ENCODE measurements at regions not wholly inside any gene's neighbourhood (a gene's known extent, or its start where the extent isn't known, plus 50 kb on each side); places are given as distances from the start of the nearest gene placed in this dataset.

DNA sequence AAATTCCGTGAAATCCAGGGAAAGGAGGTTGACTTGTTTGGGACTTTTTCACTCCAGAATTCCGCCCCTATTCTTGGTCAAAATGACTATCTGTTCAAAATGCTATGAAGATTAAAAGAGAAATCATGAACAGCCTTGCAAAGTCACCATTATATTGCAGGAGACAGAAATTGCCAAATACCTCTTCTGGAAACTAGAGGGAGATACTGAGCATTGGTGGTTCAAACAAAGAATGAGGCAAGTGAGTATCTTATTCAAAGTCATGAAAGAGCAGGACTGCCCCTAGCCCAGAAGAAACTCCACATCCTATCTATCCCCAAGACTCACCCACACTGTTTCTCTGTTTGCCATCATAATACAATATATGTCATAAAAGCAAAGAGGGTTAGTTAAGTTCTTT, 862.3 kb upstream of the POU3F3 start:
- H3K4me2 ChIP-seq (ENCODE audit: low read depth, low read length, poor library complexity, severe bottlenecking), result no peak overlapping the region
- no peaks in the 10 kb centered on the region for H3K9me3 ChIP-seq (ENCODE audit: insufficient read depth, low read length)
- no peaks in the 10 kb centered on the region for H3K79me2 ChIP-seq (ENCODE audit: insufficient read depth, low read length)
- no peak overlapping the region for H2AFZ ChIP-seq (ENCODE audit: low read depth, low read length, severe bottlenecking)
- H3K27ac ChIP-seq (ENCODE audit: low read depth, low read length), result no peak overlapping the region
- H3K4me3 ChIP-seq (ENCODE audit: insufficient read depth, low read length, poor library complexity, severe bottlenecking), result no peak overlapping the region
- H3F3A ChIP-seq (ENCODE audit: insufficient read depth), result no peaks in the 10 kb centered on the region
- no peaks in the 10 kb centered on the region for H3K36me3 ChIP-seq (ENCODE audit: low read length)
- H3K9me2 ChIP-seq (replicated peaks; ENCODE audit: insufficient read depth, low read length), result no peaks in the 10 kb centered on the region
- no peaks in the 10 kb centered on the region for H4K20me1 ChIP-seq (ENCODE audit: low read depth, low read length)
- H3K9ac ChIP-seq (ENCODE audit: low read length), result no peak overlapping the region
- TF ChIP-seq, protein P1, sequence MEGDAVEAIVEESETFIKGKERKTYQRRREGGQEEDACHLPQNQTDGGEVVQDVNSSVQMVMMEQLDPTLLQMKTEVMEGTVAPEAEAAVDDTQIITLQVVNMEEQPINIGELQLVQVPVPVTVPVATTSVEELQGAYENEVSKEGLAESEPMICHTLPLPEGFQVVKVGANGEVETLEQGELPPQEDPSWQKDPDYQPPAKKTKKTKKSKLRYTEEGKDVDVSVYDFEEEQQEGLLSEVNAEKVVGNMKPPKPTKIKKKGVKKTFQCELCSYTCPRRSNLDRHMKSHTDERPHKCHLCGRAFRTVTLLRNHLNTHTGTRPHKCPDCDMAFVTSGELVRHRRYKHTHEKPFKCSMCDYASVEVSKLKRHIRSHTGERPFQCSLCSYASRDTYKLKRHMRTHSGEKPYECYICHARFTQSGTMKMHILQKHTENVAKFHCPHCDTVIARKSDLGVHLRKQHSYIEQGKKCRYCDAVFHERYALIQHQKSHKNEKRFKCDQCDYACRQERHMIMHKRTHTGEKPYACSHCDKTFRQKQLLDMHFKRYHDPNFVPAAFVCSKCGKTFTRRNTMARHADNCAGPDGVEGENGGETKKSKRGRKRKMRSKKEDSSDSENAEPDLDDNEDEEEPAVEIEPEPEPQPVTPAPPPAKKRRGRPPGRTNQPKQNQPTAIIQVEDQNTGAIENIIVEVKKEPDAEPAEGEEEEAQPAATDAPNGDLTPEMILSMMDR (IDR thresholded peaks at IDR 0.05; ENCODE audit: insufficient read depth, low read length, poor library complexity, severe bottlenecking), result peak; percentile 25
- TF ChIP-seq EZH2phosphoT487 (conservative IDR thresholded peaks at IDR 0.05; ENCODE audit: low read length), result no peak
- H3K27me3 ChIP-seq (ENCODE audit: low read length), result no peaks in the 10 kb centered on the region

- H3K27me3 ChIP-seq (ENCODE audit: low read length), result peaks cover 3% of the 10 kb centered on the region; the same call in 1 of the 2 replicates
- H3K4me3 ChIP-seq (ENCODE audit: insufficient read depth, low read length, poor library complexity, severe bottlenecking), result no peak overlapping the region
- no peaks in the 10 kb centered on the region for H3F3A ChIP-seq (ENCODE audit: insufficient read depth)
- H3K9me3 ChIP-seq (ENCODE audit: insufficient read depth, low read length), result no peaks in the 10 kb centered on the region
- no peaks in the 10 kb centered on the region for H4K20me1 ChIP-seq (ENCODE audit: low read depth, low read length)
- H3K9me2 ChIP-seq (replicated peaks; ENCODE audit: insufficient read depth, low read length), result no peaks in the 10 kb centered on the region
- H3K4me2 ChIP-seq (ENCODE audit: low read depth, low read length, poor library complexity, severe bottlenecking), result no peak overlapping the region
- H3K9ac ChIP-seq (ENCODE audit: low read length), result no peak overlapping the region
- no peak overlapping the region for H2AFZ ChIP-seq (ENCODE audit: low read depth, low read length, severe bottlenecking)
- no peak overlapping the region for H3K27ac ChIP-seq (ENCODE audit: low read depth, low read length)
- H3K79me2 ChIP-seq (ENCODE audit: insufficient read depth, low read length), result no peaks in the 10 kb centered on the region
- H3K36me3 ChIP-seq (ENCODE audit: low read length), result no peaks in the 10 kb centered on the region
- TF ChIP-seq, protein P1 (IDR thresholded peaks at IDR 0.05; ENCODE audit: insufficient read depth, low read length, poor library complexity, severe bottlenecking), result no peak
- no peak for TF ChIP-seq EZH2phosphoT487 (conservative IDR thresholded peaks at IDR 0.05; ENCODE audit: low read length)
These were observed 849.1 kb upstream of the POU3F3 start for GRCh38 chr2:104004821-104005220.

DNA sequence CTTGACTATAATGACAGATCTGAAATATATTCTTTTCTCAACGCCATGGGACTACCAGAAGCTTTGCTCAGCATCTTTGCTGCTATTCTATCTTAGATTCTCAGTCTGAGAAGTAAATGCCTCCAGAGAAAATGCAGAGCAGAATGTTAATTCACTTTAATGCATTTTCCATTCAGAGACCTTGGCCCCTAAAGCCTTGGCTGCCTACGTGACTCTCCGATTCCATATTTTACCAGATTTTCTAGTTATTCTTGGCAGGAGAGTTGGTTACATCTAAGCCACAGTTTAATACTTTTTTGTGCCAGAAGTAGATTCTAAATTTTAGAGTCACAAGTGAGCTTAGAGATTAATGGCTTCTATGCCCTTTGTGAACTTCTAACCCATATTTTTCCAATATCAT, 837.1 kb upstream of the POU3F3 start:
- H3K36me3 ChIP-seq (ENCODE audit: low read length), result no peaks in the 10 kb centered on the region
- no peak overlapping the region for H2AFZ ChIP-seq (ENCODE audit: low read depth, low read length, severe bottlenecking)
- TF ChIP-seq, protein P1 (IDR thresholded peaks at IDR 0.05; ENCODE audit: insufficient read depth, low read length, poor library complexity, severe bottlenecking), result no peak
- no peak for TF ChIP-seq EZH2phosphoT487 (conservative IDR thresholded peaks at IDR 0.05; ENCODE audit: low read length)
- H3K9me3 ChIP-seq (ENCODE audit: insufficient read depth, low read length), result no peaks in the 10 kb centered on the region
- no peak overlapping the region for H3K4me2 ChIP-seq (ENCODE audit: low read depth, low read length, poor library complexity, severe bottlenecking)
- no peak overlapping the region for H3K27ac ChIP-seq (ENCODE audit: low read depth, low read length)
- H3F3A ChIP-seq (ENCODE audit: insufficient read depth), result no peaks in the 10 kb centered on the region
- no peak overlapping the region for H3K9ac ChIP-seq (ENCODE audit: low read length)
- no peaks in the 10 kb centered on the region for H3K79me2 ChIP-seq (ENCODE audit: insufficient read depth, low read length)
- no peaks in the 10 kb centered on the region for H3K27me3 ChIP-seq (ENCODE audit: low read length)
- H3K4me3 ChIP-seq (ENCODE audit: insufficient read depth, low read length, poor library complexity, severe bottlenecking), result no peak overlapping the region
- H3K9me2 ChIP-seq (replicated peaks; ENCODE audit: insufficient read depth, low read length), result no peaks in the 10 kb centered on the region
- H4K20me1 ChIP-seq (ENCODE audit: low read depth, low read length), result no peaks in the 10 kb centered on the region; the same call in 1 of the 2 replicates
